Lower leg skin (tissue), 3 donors: ENCODE measurements at regions not wholly inside any gene's neighbourhood (a gene's known extent, or its start where the extent isn't known, plus 50 kb on each side); places are given as distances from the start of the nearest gene placed in this dataset.

Experiments
- CTCF ChIP-seq, 3 donors: fragments of 450-650 bp; IDR thresholded peaks; one replicate each; pipeline ENCODE4 v1.5.1; 2016; ENCODE audit warnings: antibody characterized with exemption in 3 of 3, mild to moderate bottlenecking in 3 of 3, moderate library complexity in 2 of 3
- POLR2A ChIP-seq, 2 donors: fragments of 450-650 bp; IDR thresholded peaks; one replicate each; pipeline ENCODE4 v1.6.1; 2016 to 2017; ENCODE audit warnings: antibody characterized with exemption in 2 of 2, mild to moderate bottlenecking in 1 of 2, moderate library complexity in 1 of 2

- TF ChIP-seq CTCF (IDR thresholded peaks at IDR 0.05): peak in 1 of 3 donors; percentile 12
- TF ChIP-seq POLR2A (IDR thresholded peaks at IDR 0.05): no peak
These were observed 167.9 kb downstream of the NRN1 start for GRCh38 chr6:5838656-5839396.
